ENCODE measurements at regions not wholly inside any gene's neighbourhood (a gene's known extent, or its start where the extent isn't known, plus 50 kb on each side); places are given as distances from the start of the nearest gene placed in this dataset.

DNA sequence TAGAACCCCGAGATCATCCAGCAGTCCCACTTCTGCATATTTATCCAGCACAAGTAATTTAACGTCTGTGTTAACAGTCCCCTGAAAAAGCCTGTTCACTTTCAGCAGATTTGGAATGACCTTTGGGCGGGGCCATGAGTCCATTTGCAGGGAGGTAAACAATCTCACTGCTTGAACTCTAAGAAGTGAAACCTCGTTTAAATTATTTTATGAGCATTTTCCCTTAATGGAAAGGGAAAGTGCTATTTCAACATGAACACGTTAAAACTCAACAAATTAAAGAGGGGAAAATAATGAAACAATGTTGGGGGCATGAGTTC lies 282.8 kb downstream of the GATA3 start:
- Histone ChIP-seq H3K36me3 (ENCODE audit: control insufficient read depth in 1 of 2, insufficient read depth in 2 of 2, low read length in 2 of 2) (no peaks in the 10 kb centered on the region), H3K4me2 (ENCODE audit: low read length) (no peak overlapping the region), H3K27me3 (ENCODE audit: insufficient read depth, low read length) (no peaks in the 10 kb centered on the region), H2BK12ac (ENCODE audit: low read length) (no peak overlapping the region), H3K4me3 (ENCODE audit: low read depth, low read length) (no peak overlapping the region), H3K9me3 (ENCODE audit: insufficient read depth, low read depth, low read length) (no peaks in the 10 kb centered on the region), H2AK5ac (ENCODE audit: low read length) (no peak overlapping the region), H4K12ac (ENCODE audit: low read depth, low read length) (no peak overlapping the region), H3K79me1 (ENCODE audit: low read length) (no peaks in the 10 kb centered on the region), H4K91ac (ENCODE audit: low read depth, low read length) (no peak overlapping the region), H2BK5ac (ENCODE audit: low read depth, low read length, poor library complexity) (no peak overlapping the region), H3K9ac (ENCODE audit: low read length) (no peak overlapping the region), H3K14ac (ENCODE audit: low read length) (no peak overlapping the region), H3K18ac (ENCODE audit: low read length) (no peak overlapping the region), H4K8ac (ENCODE audit: low read depth, low read length) (no peak overlapping the region), H3K23ac (ENCODE audit: low read length) (no peak overlapping the region), H3K79me2 (ENCODE audit: control insufficient read depth, insufficient read depth, low read length, poor library complexity) (no peaks in the 10 kb centered on the region), H3K27ac (ENCODE audit: low read depth, low read length) (no peak overlapping the region), H3K4me1 (ENCODE audit: control insufficient read depth in 1 of 2, insufficient read depth in 2 of 2, low read length in 2 of 2) (peaks cover 2 to 3% of the 10 kb centered on the region in 2 experiments), H2AFZ (ENCODE audit: insufficient read depth, low read length, poor library complexity) (no peak overlapping the region), H3K4ac (ENCODE audit: low read depth, low read length) (no peak overlapping the region), H2BK120ac (ENCODE audit: insufficient read depth, low read length, poor library complexity) (no peak overlapping the region)
- WGBS (ENCODE audit: extremely low coverage, insufficient coverage, insufficient read length): no CpG with 5 or more reads among the region's 5 CpGs
- DNase-seq: no peak

GRCh38 chr10:8338177-8338766 lies 283.8 kb downstream of the GATA3 start:
- no CpG with 5 or more reads among the region's 4 CpGs for WGBS (ENCODE audit: extremely low coverage, insufficient coverage, insufficient read length)
- Histone ChIP-seq H3K4ac (ENCODE audit: low read depth, low read length) (no peak overlapping the region), H3K23ac (ENCODE audit: low read length) (no peak overlapping the region), H3K27me3 (ENCODE audit: insufficient read depth, low read length) (no peaks in the 10 kb centered on the region), H3K14ac (ENCODE audit: low read length) (no peak overlapping the region), H4K91ac (ENCODE audit: low read depth, low read length) (no peak overlapping the region), H3K9ac (ENCODE audit: low read length) (no peak overlapping the region), H2AK5ac (ENCODE audit: low read length) (no peak overlapping the region), H2AFZ (ENCODE audit: insufficient read depth, low read length, poor library complexity) (no peak overlapping the region), H3K4me2 (ENCODE audit: low read length) (no peak overlapping the region), H2BK5ac (ENCODE audit: low read depth, low read length, poor library complexity) (no peak overlapping the region), H3K27ac (ENCODE audit: low read depth, low read length) (no peak overlapping the region), H4K12ac (ENCODE audit: low read depth, low read length) (no peak overlapping the region), H3K36me3 (ENCODE audit: control insufficient read depth in 1 of 2, insufficient read depth in 2 of 2, low read length in 2 of 2) (no peaks in the 10 kb centered on the region), H3K79me2 (ENCODE audit: control insufficient read depth, insufficient read depth, low read length, poor library complexity) (no peaks in the 10 kb centered on the region), H3K4me3 (ENCODE audit: low read depth, low read length) (no peak overlapping the region), H3K4me1 (ENCODE audit: control insufficient read depth in 1 of 2, insufficient read depth in 2 of 2, low read length in 2 of 2) (no peaks in the 10 kb centered on the region), H4K8ac (ENCODE audit: low read depth, low read length) (no peak overlapping the region), H3K9me3 (ENCODE audit: insufficient read depth, low read depth, low read length) (no peaks in the 10 kb centered on the region), H2BK120ac (ENCODE audit: insufficient read depth, low read length, poor library complexity) (no peak overlapping the region), H3K79me1 (ENCODE audit: low read length) (no peaks in the 10 kb centered on the region), H3K18ac (ENCODE audit: low read length) (no peak overlapping the region), H2BK12ac (ENCODE audit: low read length) (no peak overlapping the region)
- no peak for DNase-seq

- H3K79me1 ChIP-seq (ENCODE audit: low read length): peaks cover 3% of the 10 kb centered on the region
- no CpG with 5 or more reads among the region's 1 CpG for WGBS (ENCODE audit: extremely low coverage, insufficient coverage, insufficient read length)
These were observed 290.3 kb downstream of the GATA3 start for GRCh38 chr10:8344756-8345155.

DNA sequence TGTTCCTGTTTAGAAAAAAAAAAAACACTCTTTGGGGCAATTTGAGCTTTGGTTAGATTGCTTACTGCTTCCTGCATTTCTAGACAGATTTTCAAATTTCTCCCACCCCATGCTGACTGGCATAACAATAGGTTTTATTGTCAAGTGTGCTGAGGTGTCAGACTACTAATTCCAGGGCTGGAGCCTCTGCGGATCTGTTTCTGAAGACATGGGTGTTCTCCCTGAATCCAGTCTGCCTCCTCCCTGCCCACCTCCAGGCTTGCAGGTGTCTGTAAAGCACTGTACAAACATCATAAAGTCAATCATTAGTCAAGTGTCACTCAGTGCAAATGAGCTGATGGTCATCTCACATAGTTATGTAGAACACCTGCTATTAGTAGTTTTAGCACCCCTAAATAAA lies 292.4 kb downstream of the GATA3 start:
- Histone ChIP-seq H4K91ac (ENCODE audit: low read depth, low read length) (no peak overlapping the region), H3K23ac (ENCODE audit: low read length) (no peak overlapping the region), H3K4me3 (ENCODE audit: low read depth, low read length) (no peak overlapping the region), H3K4me1 (ENCODE audit: control insufficient read depth in 1 of 2, insufficient read depth in 2 of 2, low read length in 2 of 2) (peaks cover 0 to 2% of the 10 kb centered on the region in 2 experiments), H2BK12ac (ENCODE audit: low read length) (no peak overlapping the region), H3K27ac (ENCODE audit: low read depth, low read length) (no peak overlapping the region), H3K4ac (ENCODE audit: low read depth, low read length) (no peak overlapping the region), H3K9me3 (ENCODE audit: insufficient read depth, low read depth, low read length) (no peaks in the 10 kb centered on the region), H2BK120ac (ENCODE audit: insufficient read depth, low read length, poor library complexity) (no peak overlapping the region), H2AFZ (ENCODE audit: insufficient read depth, low read length, poor library complexity) (no peak overlapping the region), H3K9ac (ENCODE audit: low read length) (no peak overlapping the region), H3K14ac (ENCODE audit: low read length) (no peak overlapping the region), H3K27me3 (ENCODE audit: insufficient read depth, low read length) (no peaks in the 10 kb centered on the region), H3K18ac (ENCODE audit: low read length) (no peak overlapping the region), H3K4me2 (ENCODE audit: low read length) (no peak overlapping the region), H2AK5ac (ENCODE audit: low read length) (no peak overlapping the region), H2BK5ac (ENCODE audit: low read depth, low read length, poor library complexity) (no peak overlapping the region), H3K36me3 (ENCODE audit: control insufficient read depth in 1 of 2, insufficient read depth in 2 of 2, low read length in 2 of 2) (no peaks in the 10 kb centered on the region), H3K79me1 (ENCODE audit: low read length) (peaks cover 7% of the 10 kb centered on the region), H4K8ac (ENCODE audit: low read depth, low read length) (no peak overlapping the region), H3K79me2 (ENCODE audit: control insufficient read depth, insufficient read depth, low read length, poor library complexity) (no peaks in the 10 kb centered on the region), H4K12ac (ENCODE audit: low read depth, low read length) (no peak overlapping the region)
- no CpG with 5 or more reads among the region's 1 CpG for WGBS (ENCODE audit: extremely low coverage, insufficient coverage, insufficient read length)
- no peak for DNase-seq

More at GRCh38 chr10:8344756-8345155, 290.3 kb downstream of the GATA3 start:
- Histone ChIP-seq H2AFZ (ENCODE audit: insufficient read depth, low read length, poor library complexity) (no peak overlapping the region), H3K27me3 (ENCODE audit: insufficient read depth, low read length) (no peaks in the 10 kb centered on the region), H3K14ac (ENCODE audit: low read length) (no peak overlapping the region), H2BK120ac (ENCODE audit: insufficient read depth, low read length, poor library complexity) (no peak overlapping the region), H3K4ac (ENCODE audit: low read depth, low read length) (no peak overlapping the region), H2BK5ac (ENCODE audit: low read depth, low read length, poor library complexity) (no peak overlapping the region), H4K8ac (ENCODE audit: low read depth, low read length) (no peak overlapping the region), H3K9me3 (ENCODE audit: insufficient read depth, low read depth, low read length) (no peaks in the 10 kb centered on the region), H3K27ac (ENCODE audit: low read depth, low read length) (no peak overlapping the region), H3K4me2 (ENCODE audit: low read length) (no peak overlapping the region), H3K9ac (ENCODE audit: low read length) (no peak overlapping the region), H3K4me1 (ENCODE audit: control insufficient read depth in 1 of 2, insufficient read depth in 2 of 2, low read length in 2 of 2) (no peaks in the 10 kb centered on the region), H3K36me3 (ENCODE audit: control insufficient read depth in 1 of 2, insufficient read depth in 2 of 2, low read length in 2 of 2) (no peaks in the 10 kb centered on the region), H3K4me3 (ENCODE audit: low read depth, low read length) (no peak overlapping the region), H3K79me2 (ENCODE audit: control insufficient read depth, insufficient read depth, low read length, poor library complexity) (no peaks in the 10 kb centered on the region), H3K23ac (ENCODE audit: low read length) (no peak overlapping the region), H3K18ac (ENCODE audit: low read length) (no peak overlapping the region), H4K91ac (ENCODE audit: low read depth, low read length) (no peak overlapping the region), H4K12ac (ENCODE audit: low read depth, low read length) (no peak overlapping the region), H2AK5ac (ENCODE audit: low read length) (no peak overlapping the region), H2BK12ac (ENCODE audit: low read length) (no peak overlapping the region)
- no peak for DNase-seq
